Cardiac muscle cell (in vitro differentiated cells and primary cell): ENCODE measurements at regions not wholly inside any gene's neighbourhood (a gene's known extent, or its start where the extent isn't known, plus 50 kb on each side); places are given as distances from the start of the nearest gene placed in this dataset.

Source experiments
- DNase-seq, 2 donors: peaks; one replicate each; pipeline versions ENCODE4 v3.0.0 to v3.0.0-alpha.2; 2010 to 2017; ENCODE audit warnings: low read depth in 1 of 2, low spot score in 1 of 2
- H3K27ac ChIP-seq: fragments of 200-600 bp; sonication (generic); 2 replicates; pipeline ENCODE4 v1.5.1; 2016
- H3K27me3 ChIP-seq: fragments of 200-600 bp; sonication (generic); 2 replicates; pipeline ENCODE4 v1.6.0; 2016; ENCODE audit warnings: control low read depth
- H3K36me3 ChIP-seq: fragments of 200-600 bp; sonication (generic); 2 replicates; pipeline ENCODE4 v1.5.1; 2016; ENCODE audit warnings: control low read depth
- H3K4me1 ChIP-seq: fragments of 200-600 bp; sonication (generic); 2 replicates; pipeline ENCODE4 v1.8.1; 2017; ENCODE audit warnings: low read depth, mild to moderate bottlenecking, mixed run types
- H3K4me3 ChIP-seq: fragments of 200-600 bp; sonication (generic); 2 replicates; pipeline ENCODE4 v1.5.1; 2016; ENCODE audit warnings: mild to moderate bottlenecking
- H3K9me3 ChIP-seq: fragments of 200-600 bp; sonication (generic); 2 replicates; pipeline ENCODE4 v1.5.1; 2017; ENCODE audit warnings: low read depth, mild to moderate bottlenecking, control low read depth
- TF ChIP-seq, protein P1 (sequence below): IDR thresholded peaks from 2 replicates; pipeline ENCODE4 v1.5.1; 2012; ENCODE audit warnings: low read depth, mild to moderate bottlenecking, low read length

GRCh38 chr7:142592664-142593063 lies 156.6 kb upstream of the PRSS1 start:
- Histone ChIP-seq H3K27me3 (peaks cover 1% of the 10 kb centered on the region), H3K4me3 (no peak overlapping the region), H3K27ac (no peak overlapping the region), H3K4me1 (no peaks in the 10 kb centered on the region), H3K9me3 (no peaks in the 10 kb centered on the region), H3K36me3 (no peaks in the 10 kb centered on the region)
- TF ChIP-seq, protein P1, sequence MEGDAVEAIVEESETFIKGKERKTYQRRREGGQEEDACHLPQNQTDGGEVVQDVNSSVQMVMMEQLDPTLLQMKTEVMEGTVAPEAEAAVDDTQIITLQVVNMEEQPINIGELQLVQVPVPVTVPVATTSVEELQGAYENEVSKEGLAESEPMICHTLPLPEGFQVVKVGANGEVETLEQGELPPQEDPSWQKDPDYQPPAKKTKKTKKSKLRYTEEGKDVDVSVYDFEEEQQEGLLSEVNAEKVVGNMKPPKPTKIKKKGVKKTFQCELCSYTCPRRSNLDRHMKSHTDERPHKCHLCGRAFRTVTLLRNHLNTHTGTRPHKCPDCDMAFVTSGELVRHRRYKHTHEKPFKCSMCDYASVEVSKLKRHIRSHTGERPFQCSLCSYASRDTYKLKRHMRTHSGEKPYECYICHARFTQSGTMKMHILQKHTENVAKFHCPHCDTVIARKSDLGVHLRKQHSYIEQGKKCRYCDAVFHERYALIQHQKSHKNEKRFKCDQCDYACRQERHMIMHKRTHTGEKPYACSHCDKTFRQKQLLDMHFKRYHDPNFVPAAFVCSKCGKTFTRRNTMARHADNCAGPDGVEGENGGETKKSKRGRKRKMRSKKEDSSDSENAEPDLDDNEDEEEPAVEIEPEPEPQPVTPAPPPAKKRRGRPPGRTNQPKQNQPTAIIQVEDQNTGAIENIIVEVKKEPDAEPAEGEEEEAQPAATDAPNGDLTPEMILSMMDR, result no peak
- DNase-seq, result no peak

GRCh38 chr7:142592231-142592630 lies 157.0 kb upstream of the PRSS1 start:
- Histone ChIP-seq H3K9me3 (no peaks in the 10 kb centered on the region), H3K27me3 (no peaks in the 10 kb centered on the region), H3K4me1 (no peaks in the 10 kb centered on the region), H3K4me3 (no peak overlapping the region), H3K27ac (no peak overlapping the region), H3K36me3 (no peaks in the 10 kb centered on the region)
- TF ChIP-seq, protein P1, result no peak
- no peak for DNase-seq

- Histone ChIP-seq H3K4me1 (no peaks in the 10 kb centered on the region), H3K4me3 (no peak overlapping the region), H3K27me3 (no peaks in the 10 kb centered on the region), H3K27ac (no peak overlapping the region), H3K9me3 (no peaks in the 10 kb centered on the region), H3K36me3 (no peaks in the 10 kb centered on the region)
- TF ChIP-seq, protein P1, result no peak
- no peak for DNase-seq
Observed at GRCh38 chr7:142590830-142591457, 158.3 kb upstream of the PRSS1 start.

DNA sequence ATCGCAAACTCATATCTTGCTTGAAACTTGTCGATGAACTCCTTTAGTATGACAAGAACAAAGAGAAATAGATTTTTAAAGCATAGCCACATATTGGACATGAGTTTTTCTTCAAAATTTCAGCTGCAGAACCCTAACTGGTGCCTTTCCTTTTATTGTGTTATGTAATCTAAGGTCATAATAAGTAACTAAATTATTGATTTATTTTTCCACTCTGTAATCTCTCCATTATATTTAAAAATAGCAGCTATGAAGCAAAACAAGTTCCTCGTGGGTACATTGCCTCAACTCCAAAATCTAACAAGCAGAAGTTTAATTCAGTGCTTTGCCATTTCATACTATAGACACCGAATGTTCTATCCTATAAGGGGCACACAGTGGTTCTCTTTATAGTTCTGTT lies 159.2 kb upstream of the PRSS1 start:
- no peak for DNase-seq
- H3K4me3 ChIP-seq, result no peak overlapping the region
- no peaks in the 10 kb centered on the region for H3K9me3 ChIP-seq
- no peaks in the 10 kb centered on the region for H3K27me3 ChIP-seq
- no peaks in the 10 kb centered on the region for H3K4me1 ChIP-seq
- TF ChIP-seq, protein P1, result no peak
- H3K27ac ChIP-seq, result no peak overlapping the region
- no peaks in the 10 kb centered on the region for H3K36me3 ChIP-seq

DNA sequence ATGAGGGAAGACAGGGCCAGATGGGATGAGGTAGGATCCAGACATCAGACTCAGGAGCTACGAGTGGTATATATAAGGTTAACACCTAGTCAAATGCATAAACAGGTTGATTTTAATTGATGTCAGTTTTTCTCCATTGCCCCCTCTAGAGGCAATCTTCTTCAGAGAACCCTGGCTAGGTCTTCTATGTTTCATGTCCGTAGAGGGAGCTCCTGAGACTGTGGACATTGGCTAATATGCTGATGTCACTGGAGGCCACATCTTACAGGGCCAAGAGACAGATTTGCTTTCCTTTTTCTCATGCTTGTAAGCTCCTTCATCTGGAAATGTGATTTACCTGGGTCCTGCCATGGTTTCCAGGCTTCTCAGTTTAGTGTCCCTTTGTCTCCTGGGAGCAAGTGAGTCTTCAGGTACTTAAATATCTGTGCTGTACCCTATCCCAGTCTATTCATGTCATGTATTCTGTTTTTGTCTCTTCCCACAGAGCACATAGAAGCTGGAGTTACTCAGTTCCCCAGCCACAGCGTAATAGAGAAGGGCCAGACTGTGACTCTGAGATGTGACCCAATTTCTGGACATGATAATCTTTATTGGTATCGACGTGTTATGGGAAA lies 161.6 kb upstream of the PRSS1 start:
- no peaks in the 10 kb centered on the region for H3K9me3 ChIP-seq
- H3K4me3 ChIP-seq, result no peak overlapping the region
- DNase-seq, result peak; percentile 59 to 85
- no peak overlapping the region for H3K27ac ChIP-seq
- peaks cover 7% of the 10 kb centered on the region for H3K4me1 ChIP-seq
- TF ChIP-seq, protein P1, result peak; percentile 95
- H3K36me3 ChIP-seq, result no peaks in the 10 kb centered on the region
- H3K27me3 ChIP-seq, result no peaks in the 10 kb centered on the region
